OCI-LY1 (cell line): ENCODE measurements at regions not wholly inside any gene's neighbourhood (a gene's known extent, or its start where the extent isn't known, plus 50 kb on each side); places are given as distances from the start of the nearest gene placed in this dataset.

ENCODE experiments used
- CTCF ChIP-seq: fragments of 200-600 bp; sonication (generic), shearing (Covaris generic); IDR thresholded peaks from 2 replicates; pipeline ENCODE4 v1.5.1; 2017; ENCODE audit warnings: mild to moderate bottlenecking, antibody characterized with exemption, low read length, moderate library complexity, mixed read lengths
- EZH2 ChIP-seq: fragments of 200-600 bp; sonication (generic), shearing (Covaris generic); IDR thresholded peaks from 2 replicates; pipeline ENCODE4 v1.8.0; 2017; ENCODE audit warnings: borderline replicate concordance, mixed run types, mild to moderate bottlenecking, antibody characterized with exemption, low read length, moderate library complexity, mixed read lengths

- TF ChIP-seq CTCF (no peak), EZH2 (no peak)
Observed at GRCh38 chr22:25472382-25472781, 92.1 kb upstream of the GRK3 start.
